GM19193 (cell line): ENCODE measurements at regions not wholly inside any gene's neighbourhood (a gene's known extent, or its start where the extent isn't known, plus 50 kb on each side); places are given as distances from the start of the nearest gene placed in this dataset.

ENCODE experiments used
- POLR2A ChIP-seq: IDR thresholded peaks from 4 replicates; pipeline ENCODE4 v1.6.1; 2011; ENCODE audit not compliant: insufficient read depth, insufficient read length; ENCODE audit errors: extremely low read depth

GRCh38 chr14:53346988-53347387, 193.9 kb upstream of the DDHD1 start:
- TF ChIP-seq POLR2A = no peak

DNA sequence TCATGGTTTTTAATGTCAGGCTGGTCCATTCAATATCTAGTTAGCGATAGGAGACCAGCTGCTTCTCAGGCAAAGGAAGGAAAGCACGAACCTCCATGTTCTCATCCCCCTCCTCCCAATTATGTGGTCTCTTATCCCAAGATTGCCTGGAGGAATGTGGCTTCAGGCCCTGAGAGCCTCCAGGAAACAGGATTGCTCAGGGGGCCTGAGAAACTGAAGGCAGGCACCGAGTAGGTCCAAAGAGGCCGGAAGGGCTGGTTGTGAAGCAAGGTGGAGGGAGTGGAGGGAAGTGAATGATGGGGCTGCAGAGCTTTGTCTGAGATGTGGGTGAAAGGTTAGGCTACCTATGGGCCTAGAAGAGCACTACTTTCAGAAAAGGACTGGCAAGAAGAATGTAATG, 188.2 kb upstream of the DDHD1 start:
- TF ChIP-seq POLR2A = no peak

- no peak for TF ChIP-seq POLR2A
Measured at GRCh38 chr14:53338192-53338591, 185.1 kb upstream of the DDHD1 start.

- no peak for TF ChIP-seq POLR2A
Measured at GRCh38 chr14:53336729-53337128, 183.6 kb upstream of the DDHD1 start.

DNA sequence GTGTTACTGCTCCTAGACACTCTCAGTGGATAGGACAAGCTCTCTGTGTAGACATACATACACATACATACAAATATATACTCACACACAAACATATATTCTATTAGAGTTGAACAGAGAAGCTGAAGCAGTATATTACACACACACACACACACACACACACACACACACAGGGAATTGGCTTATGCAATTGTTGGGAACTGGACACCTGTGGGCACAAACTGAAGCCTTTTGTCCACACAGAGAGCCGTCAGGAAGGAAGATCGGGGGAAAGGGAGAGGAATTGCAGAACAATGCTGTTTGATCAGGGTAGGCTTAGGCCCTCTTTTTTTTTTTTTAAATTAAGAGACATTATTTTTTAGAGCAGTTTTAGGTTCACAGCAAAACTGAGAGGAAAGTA, 180.7 kb upstream of the DDHD1 start:
- no peak for TF ChIP-seq POLR2A

GRCh38 chr14:53331921-53332320, 178.8 kb upstream of the DDHD1 start:
- no peak for TF ChIP-seq POLR2A

DNA sequence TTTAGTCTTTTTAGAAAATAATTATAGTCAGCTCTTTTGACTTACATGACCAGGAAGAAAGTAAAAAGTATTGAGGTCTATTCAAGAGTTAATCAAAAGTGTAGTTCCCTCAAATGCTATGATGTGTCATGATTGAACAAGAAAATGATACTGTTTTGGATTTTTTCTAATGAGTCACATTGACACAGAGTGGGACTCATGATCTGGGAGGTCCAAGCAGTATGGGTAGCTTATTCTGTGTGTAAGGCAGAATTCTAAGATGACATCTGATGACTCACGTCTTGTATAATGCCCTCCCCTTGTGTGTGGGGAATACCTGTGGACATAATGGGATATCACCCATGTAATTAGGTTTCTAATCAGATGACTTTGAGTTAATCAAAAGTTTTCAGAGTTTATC, 178.1 kb upstream of the DDHD1 start:
- no peak for TF ChIP-seq POLR2A

- no peak for TF ChIP-seq POLR2A
Measured at GRCh38 chr14:53330441-53330840, 177.3 kb upstream of the DDHD1 start.

DNA sequence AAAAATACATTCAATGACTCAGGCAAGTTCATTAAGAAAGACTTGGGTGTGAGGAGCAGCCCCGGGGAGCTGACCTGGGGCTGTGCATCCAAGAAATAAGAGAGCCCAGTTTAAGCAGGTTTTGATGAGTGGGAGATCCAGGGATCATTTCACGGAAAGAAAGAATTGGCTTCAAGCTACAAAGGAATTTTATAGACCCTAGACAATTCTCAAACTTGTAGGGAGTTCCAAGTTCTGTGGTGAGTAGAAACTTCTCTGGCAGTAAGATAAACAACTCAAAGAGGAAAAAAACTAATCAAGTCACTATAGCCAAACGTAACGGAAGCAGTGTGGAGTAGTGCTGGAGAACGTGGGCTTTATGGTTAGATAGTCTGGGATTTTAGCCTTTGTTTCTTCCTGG, 175.7 kb upstream of the DDHD1 start:
- TF ChIP-seq POLR2A = no peak

DNA sequence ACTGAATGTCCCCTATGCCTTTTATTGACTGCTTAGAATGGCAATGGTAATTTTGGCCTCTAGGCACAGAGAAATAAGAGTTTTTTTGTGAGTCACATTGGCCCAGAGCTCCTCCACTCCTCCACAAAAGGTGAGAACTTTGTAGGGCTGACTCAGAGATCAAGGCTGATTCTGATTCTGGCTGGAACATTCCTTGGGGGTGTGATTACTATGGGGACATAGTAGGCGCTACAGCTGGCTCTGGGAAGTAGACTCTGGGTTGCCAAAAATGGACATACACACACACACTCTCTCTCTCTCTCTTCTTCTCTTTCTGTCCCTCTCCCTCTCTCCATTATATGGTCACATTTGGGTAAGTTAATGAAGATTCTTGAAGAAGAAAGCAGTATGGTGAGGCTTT, 174.6 kb upstream of the DDHD1 start:
- TF ChIP-seq POLR2A = no peak

GRCh38 chr14:53325176-53325806, 172.2 kb upstream of the DDHD1 start:
- no peak for TF ChIP-seq POLR2A

DNA sequence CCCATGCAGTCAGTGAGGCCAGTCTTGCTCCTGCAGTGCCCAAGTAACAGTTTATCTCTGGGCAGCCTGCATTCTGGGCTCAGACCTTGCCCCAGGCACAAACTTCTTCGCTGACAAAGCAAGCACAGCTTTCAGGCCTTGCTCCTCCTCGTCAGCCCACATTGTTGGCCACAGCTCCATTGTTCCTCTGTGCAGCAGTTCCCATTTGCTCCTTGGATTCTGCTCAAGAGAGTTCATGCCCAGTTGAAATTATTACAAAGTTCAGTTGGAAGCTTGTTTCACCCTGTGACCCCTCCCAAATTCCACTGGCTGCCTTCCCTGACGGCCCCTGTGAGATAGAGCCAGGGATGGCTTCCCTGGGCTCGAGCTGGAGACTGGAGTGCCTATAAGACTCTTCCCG, 163.4 kb upstream of the DDHD1 start:
- no peak for TF ChIP-seq POLR2A

DNA sequence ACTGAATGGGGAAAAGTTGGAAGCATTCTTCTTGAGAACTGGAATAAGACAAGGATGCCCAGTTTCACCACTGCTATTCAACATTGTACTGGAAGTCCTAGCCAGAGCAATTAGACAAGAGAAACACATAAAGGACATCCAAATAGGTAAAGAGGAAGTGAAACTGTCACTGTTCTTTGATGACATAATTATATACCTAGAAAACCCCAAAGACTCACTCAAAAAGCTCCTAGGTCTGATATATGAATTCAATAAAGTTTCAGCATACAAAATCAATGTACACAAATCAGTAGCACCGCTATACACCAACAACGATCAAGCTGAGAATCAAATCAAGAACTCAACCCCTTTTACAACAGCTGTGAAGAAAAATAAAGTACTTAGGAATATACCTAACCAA, 157.3 kb upstream of the DDHD1 start:
- no peak for TF ChIP-seq POLR2A

DNA sequence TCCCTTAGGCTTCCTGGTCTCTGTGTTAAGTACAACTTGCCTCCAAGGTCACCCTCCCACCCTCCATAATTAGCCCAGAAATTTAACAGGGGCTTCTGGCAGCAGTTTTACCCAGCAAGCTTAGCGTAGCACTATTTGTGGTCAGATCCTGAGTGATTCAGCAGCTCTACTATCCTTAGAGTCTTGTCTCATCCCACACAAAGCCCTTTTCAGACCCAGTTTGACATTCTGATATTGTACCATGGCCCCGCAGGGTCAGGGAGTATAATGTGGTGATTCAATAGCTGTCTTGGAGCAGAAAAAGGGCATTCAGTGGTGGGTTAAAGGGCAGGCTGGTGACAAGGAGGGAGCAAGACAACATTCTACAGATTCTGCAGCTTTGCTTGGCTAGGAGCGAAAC, 153.8 kb upstream of the DDHD1 start:
- no peak for TF ChIP-seq POLR2A

GRCh38 chr14:53306267-53306721, 153.2 kb upstream of the DDHD1 start:
- TF ChIP-seq POLR2A = no peak

- TF ChIP-seq POLR2A = no peak
Measured at GRCh38 chr14:53304726-53305381, 151.7 kb upstream of the DDHD1 start.
